ENCODE measurements at regions not wholly inside any gene's neighbourhood (a gene's known extent, or its start where the extent isn't known, plus 50 kb on each side); places are given as distances from the start of the nearest gene placed in this dataset.

GRCh38 chr4:8710416-8710815, 117.9 kb downstream of the CPZ start:
- H3K4me1 ChIP-seq (ENCODE audit: control insufficient read depth, insufficient read depth, low read length): no peaks in the 10 kb centered on the region
- no peaks in the 10 kb centered on the region for H3K27me3 ChIP-seq (ENCODE audit: control insufficient read depth, insufficient read depth, low read length)
- no peak overlapping the region for H3K27ac ChIP-seq (ENCODE audit: low read length)
- WGBS (ENCODE audit: insufficient coverage, low lambda C conversion rate): no CpG with 5 or more reads among the region's 6 CpGs
- H3K9me3 ChIP-seq (ENCODE audit: control insufficient read depth, low read depth, low read length): no peaks in the 10 kb centered on the region
- H3K4me3 ChIP-seq (ENCODE audit: low read length): no peak overlapping the region
- DNase-seq: no peak
- H3K36me3 ChIP-seq (ENCODE audit: control insufficient read depth, insufficient read depth, low read length): no peaks in the 10 kb centered on the region

DNA sequence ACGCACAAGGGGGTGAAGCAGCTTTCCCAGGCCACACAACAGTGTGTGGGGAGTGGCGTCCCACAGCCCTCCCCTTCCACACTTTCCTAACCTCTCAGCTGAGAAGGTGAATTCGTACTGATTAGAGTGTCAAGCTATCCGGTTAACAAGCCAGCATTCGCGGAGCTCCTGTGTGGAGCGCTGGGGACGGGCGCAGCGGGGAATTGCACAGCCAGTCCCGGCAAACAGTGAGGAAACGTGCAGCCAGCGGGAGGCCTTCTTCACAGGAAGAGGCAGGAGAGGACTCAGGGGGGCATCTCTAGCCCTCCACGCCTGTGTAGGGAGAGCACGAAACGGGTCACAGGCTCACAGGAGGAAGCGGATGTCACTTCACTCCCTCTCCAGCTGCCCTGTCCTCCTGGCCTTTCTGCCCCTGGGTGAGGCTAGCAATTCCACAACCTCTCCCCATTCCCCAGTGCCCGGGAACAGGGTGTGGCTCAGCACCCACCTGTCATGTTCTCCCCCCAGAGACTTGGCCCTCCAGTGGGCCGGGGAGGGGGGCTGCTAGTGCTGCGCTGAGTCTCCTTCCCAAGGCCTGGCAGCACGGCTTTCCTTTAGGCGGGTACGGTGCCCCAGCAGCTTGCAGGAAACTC, 117.3 kb downstream of the CPZ start:
- Histone ChIP-seq H3K27ac (ENCODE audit: low read length) (no peak overlapping the region), H3K9me3 (ENCODE audit: control insufficient read depth, low read depth, low read length) (no peaks in the 10 kb centered on the region), H3K4me1 (ENCODE audit: control insufficient read depth, insufficient read depth, low read length) (no peaks in the 10 kb centered on the region), H3K4me3 (ENCODE audit: low read length) (no peak overlapping the region), H3K36me3 (ENCODE audit: control insufficient read depth, insufficient read depth, low read length) (no peaks in the 10 kb centered on the region), H3K27me3 (ENCODE audit: control insufficient read depth, insufficient read depth, low read length) (no peaks in the 10 kb centered on the region)
- no CpG with 5 or more reads among the region's 23 CpGs for WGBS (ENCODE audit: insufficient coverage, low lambda C conversion rate)
- DNase-seq: no peak

DNA sequence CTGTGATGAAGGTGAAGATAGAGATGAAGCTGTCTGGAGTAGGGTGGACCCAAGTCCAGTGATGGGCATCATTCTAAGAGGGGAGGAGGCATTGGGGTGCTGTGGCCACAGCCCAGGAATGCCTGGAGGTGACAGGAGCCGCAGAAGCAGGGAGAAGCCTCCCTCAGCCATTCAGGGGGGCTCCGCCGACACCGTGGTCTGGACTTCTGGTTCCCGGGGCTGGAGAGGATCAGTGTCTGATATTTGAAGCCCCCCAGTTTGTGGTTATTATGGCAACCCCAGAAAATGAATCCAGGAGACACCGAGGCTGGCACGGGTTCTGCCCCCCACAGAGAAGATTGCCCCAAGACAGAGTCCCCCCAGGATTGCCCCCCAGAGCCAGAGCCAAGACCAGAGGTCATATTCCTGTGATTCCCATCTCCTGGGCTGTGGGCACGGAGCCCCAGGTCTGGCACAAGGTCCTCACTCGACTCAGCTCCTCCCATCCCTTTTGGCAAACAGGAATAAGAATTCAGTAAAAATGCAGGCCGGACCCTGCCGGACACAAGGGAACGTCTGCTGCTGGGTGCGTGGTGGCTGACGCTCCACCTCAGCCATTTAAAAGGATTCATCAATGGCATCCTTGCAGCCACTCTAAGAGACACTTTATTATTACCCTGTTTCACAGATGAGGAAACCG, 116.6 kb downstream of the CPZ start:
- H3K27me3 ChIP-seq (ENCODE audit: control insufficient read depth, insufficient read depth, low read length): no peaks in the 10 kb centered on the region
- no peak for DNase-seq
- H3K4me1 ChIP-seq (ENCODE audit: control insufficient read depth, insufficient read depth, low read length): no peaks in the 10 kb centered on the region
- no CpG with 5 or more reads among the region's 15 CpGs for WGBS (ENCODE audit: insufficient coverage, low lambda C conversion rate)
- no peaks in the 10 kb centered on the region for H3K36me3 ChIP-seq (ENCODE audit: control insufficient read depth, insufficient read depth, low read length)
- no peaks in the 10 kb centered on the region for H3K9me3 ChIP-seq (ENCODE audit: control insufficient read depth, low read depth, low read length)
- H3K4me3 ChIP-seq (ENCODE audit: low read length): no peak overlapping the region
- H3K27ac ChIP-seq (ENCODE audit: low read length): no peak overlapping the region

DNA sequence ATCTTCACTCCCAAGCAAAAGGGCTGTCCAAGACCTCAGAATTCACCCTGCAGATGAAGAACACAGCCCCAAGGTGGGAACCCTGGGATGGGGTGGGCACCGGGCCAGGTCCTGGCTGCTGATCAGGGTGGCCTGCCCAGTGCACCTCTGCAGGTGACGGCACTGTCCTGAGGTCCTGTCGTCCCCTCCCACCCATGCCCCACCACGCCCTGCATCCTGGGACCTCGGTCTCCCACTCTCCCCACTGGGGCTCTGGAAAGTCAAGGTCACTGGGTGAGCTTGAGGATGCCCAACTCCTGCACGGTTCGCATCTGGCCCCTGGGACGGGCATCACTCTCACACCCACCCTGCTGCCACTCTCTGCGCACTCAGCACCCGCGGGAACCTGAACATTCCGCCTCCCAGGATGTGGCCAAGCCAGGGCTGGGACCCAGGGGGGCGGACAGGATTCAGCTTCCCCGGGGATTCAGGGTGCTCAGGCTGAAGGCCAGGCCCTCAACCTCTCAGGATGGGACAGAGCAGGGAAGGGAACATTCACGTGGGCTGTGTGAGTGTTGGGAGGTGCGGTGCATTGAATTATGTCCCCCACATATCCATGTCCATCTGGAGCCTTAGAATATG, 115.9 kb downstream of the CPZ start:
- WGBS (ENCODE audit: insufficient coverage, low lambda C conversion rate): no CpG with 5 or more reads among the region's 16 CpGs
- Histone ChIP-seq H3K4me1 (ENCODE audit: control insufficient read depth, insufficient read depth, low read length) (no peaks in the 10 kb centered on the region), H3K27me3 (ENCODE audit: control insufficient read depth, insufficient read depth, low read length) (no peaks in the 10 kb centered on the region), H3K9me3 (ENCODE audit: control insufficient read depth, low read depth, low read length) (no peaks in the 10 kb centered on the region), H3K36me3 (ENCODE audit: control insufficient read depth, insufficient read depth, low read length) (no peaks in the 10 kb centered on the region), H3K4me3 (ENCODE audit: low read length) (no peak overlapping the region), H3K27ac (ENCODE audit: low read length) (no peak overlapping the region)
- DNase-seq: no peak

- DNase-seq: no peak
- H3K36me3 ChIP-seq (ENCODE audit: control insufficient read depth, insufficient read depth, low read length): no peaks in the 10 kb centered on the region
- H3K27ac ChIP-seq (ENCODE audit: low read length): no peak overlapping the region
- no peaks in the 10 kb centered on the region for H3K9me3 ChIP-seq (ENCODE audit: control insufficient read depth, low read depth, low read length)
- H3K4me1 ChIP-seq (ENCODE audit: control insufficient read depth, insufficient read depth, low read length): no peaks in the 10 kb centered on the region
- no CpG with 5 or more reads among the region's 15 CpGs for WGBS (ENCODE audit: insufficient coverage, low lambda C conversion rate)
- no peaks in the 10 kb centered on the region for H3K27me3 ChIP-seq (ENCODE audit: control insufficient read depth, insufficient read depth, low read length)
- no peak overlapping the region for H3K4me3 ChIP-seq (ENCODE audit: low read length)
Measured at GRCh38 chr4:8707045-8707781, 114.6 kb downstream of the CPZ start.

DNA sequence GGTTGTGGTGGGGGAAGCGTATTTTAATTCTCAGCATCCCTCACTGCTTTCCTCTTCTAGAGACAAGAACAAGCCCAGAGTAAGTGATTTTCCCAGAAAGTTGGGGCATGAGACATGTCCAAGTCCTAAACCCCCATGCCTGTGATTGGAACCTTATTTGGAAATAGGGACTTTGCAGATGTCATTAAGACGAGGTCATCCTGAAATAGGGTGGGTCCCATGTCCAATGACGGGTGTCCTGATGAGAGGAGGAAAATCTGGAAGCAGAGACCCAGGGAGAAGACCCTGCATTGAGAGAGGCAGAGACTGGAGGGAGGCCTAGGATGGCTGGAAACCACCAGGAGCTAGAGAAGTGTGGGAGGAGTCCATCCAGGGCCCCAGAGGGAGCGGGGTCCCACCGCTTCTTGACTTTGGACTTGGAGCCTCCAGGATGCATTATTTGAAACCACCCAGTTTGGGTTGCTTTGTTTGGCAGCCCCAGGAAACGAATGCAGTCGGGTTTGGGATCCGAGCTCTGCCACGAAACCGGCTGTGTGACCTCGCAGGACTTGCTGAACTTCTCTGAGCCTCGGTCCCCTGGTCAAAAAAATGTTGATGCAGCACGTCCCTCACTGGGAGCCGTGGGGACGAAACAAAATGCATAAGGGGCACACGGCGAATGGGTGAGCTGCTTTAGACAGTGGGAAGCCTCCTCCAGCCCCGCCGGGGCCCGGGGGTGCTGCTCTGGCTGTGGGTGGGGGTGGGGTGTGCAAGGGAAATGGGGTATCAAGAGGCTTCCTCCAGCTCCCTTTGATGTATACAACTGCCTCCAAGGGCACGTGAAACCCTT, 113.9 kb downstream of the CPZ start:
- Histone ChIP-seq H3K36me3 (ENCODE audit: control insufficient read depth, insufficient read depth, low read length) (no peaks in the 10 kb centered on the region), H3K27me3 (ENCODE audit: control insufficient read depth, insufficient read depth, low read length) (peaks cover under 1% of the 10 kb centered on the region), H3K9me3 (ENCODE audit: control insufficient read depth, low read depth, low read length) (no peaks in the 10 kb centered on the region), H3K27ac (ENCODE audit: low read length) (no peak overlapping the region), H3K4me3 (ENCODE audit: low read length) (no peak overlapping the region), H3K4me1 (ENCODE audit: control insufficient read depth, insufficient read depth, low read length) (no peaks in the 10 kb centered on the region)
- 60% methylated on average over 1 of the region's 21 CpGs for WGBS (ENCODE audit: insufficient coverage, low lambda C conversion rate)
- DNase-seq: no peak

- peaks cover 5% of the 10 kb centered on the region for H3K27me3 ChIP-seq (ENCODE audit: control insufficient read depth, insufficient read depth, low read length)
- WGBS (ENCODE audit: insufficient coverage, low lambda C conversion rate): 100% methylated on average over 1 of the region's 23 CpGs
- H3K4me1 ChIP-seq (ENCODE audit: control insufficient read depth, insufficient read depth, low read length): no peaks in the 10 kb centered on the region
Measured at GRCh38 chr4:8705161-8706145, 112.9 kb downstream of the CPZ start.

DNA sequence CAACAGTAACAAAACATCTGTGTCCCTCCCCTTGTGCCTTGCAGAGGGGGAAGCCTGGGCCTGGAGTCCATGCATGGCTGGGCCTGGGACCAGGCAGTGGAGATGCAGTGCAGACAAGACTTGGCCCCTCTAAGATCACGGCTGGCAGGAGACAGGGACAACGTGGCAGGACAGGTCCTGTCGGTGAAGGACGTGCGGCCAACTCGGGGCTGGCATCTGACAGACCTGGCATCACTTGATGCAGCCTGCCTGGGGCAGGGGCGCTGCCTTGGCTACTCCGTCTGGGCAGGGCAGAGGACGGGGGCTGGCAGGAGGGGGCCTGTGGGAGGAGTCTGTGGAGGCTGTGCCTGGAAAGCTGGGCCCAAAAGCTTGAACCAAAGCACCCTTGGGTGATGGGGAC, 112.1 kb downstream of the CPZ start:
- no peak for DNase-seq
- no peaks in the 10 kb centered on the region for H3K4me1 ChIP-seq (ENCODE audit: control insufficient read depth, insufficient read depth, low read length)
- H3K27ac ChIP-seq (ENCODE audit: low read length): no peak overlapping the region
- no peaks in the 10 kb centered on the region for H3K9me3 ChIP-seq (ENCODE audit: control insufficient read depth, low read depth, low read length)
- WGBS (ENCODE audit: insufficient coverage, low lambda C conversion rate): no CpG with 5 or more reads among the region's 9 CpGs
- H3K4me3 ChIP-seq (ENCODE audit: low read length): no peak overlapping the region
- no peaks in the 10 kb centered on the region for H3K36me3 ChIP-seq (ENCODE audit: control insufficient read depth, insufficient read depth, low read length)
- peaks cover 8% of the 10 kb centered on the region for H3K27me3 ChIP-seq (ENCODE audit: control insufficient read depth, insufficient read depth, low read length)

More at GRCh38 chr4:8705161-8706145, 112.9 kb downstream of the CPZ start:
- no peaks in the 10 kb centered on the region for H3K36me3 ChIP-seq (ENCODE audit: control insufficient read depth, insufficient read depth, low read length)
- H3K9me3 ChIP-seq (ENCODE audit: control insufficient read depth, low read depth, low read length): no peaks in the 10 kb centered on the region
- H3K4me3 ChIP-seq (ENCODE audit: low read length): no peak overlapping the region
- DNase-seq: no peak
- H3K27ac ChIP-seq (ENCODE audit: low read length): no peak overlapping the region

DNA sequence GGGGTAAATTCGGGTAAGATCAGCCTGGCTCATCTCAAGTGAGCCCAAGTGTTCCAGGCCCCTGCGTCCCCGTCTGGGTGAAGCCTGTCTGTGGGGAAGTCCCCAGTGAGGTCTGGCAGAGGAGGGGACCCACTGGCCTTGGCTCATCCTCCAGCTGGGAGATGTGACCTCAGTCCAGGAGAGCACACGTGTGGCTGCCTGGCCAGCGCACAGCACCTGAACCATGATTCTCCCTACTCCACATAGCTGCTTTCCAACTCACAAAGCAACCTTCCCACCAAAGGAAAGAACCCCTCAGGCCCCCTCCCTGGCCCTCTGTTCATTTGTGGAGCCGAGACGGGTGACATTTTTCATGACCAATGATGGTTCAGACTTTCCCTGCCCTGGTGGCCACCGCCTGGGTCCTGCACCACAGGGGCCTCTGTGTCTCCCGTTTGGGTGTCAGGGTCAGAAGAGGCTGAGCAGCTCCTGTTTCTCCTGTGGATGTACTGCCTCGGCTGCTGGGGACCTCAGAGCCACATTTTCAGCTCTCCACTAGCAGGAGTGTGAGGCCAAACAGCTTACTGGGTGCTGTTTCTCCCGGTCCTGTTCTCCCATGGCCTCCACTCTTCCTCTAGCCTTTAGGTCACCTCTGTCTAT, 111.4 kb downstream of the CPZ start:
- DNase-seq: no peak
- H3K27me3 ChIP-seq (ENCODE audit: control insufficient read depth, insufficient read depth, low read length): peaks cover 8% of the 10 kb centered on the region
- H3K4me3 ChIP-seq (ENCODE audit: low read length): no peak overlapping the region
- H3K36me3 ChIP-seq (ENCODE audit: control insufficient read depth, insufficient read depth, low read length): no peaks in the 10 kb centered on the region
- no peak overlapping the region for H3K27ac ChIP-seq (ENCODE audit: low read length)
- no CpG with 5 or more reads among the region's 11 CpGs for WGBS (ENCODE audit: insufficient coverage, low lambda C conversion rate)
- no peaks in the 10 kb centered on the region for H3K4me1 ChIP-seq (ENCODE audit: control insufficient read depth, insufficient read depth, low read length)
- H3K9me3 ChIP-seq (ENCODE audit: control insufficient read depth, low read depth, low read length): no peaks in the 10 kb centered on the region
